HG03571 (cell line): ENCODE measurements at regions not wholly inside any gene's neighbourhood (a gene's known extent, or its start where the extent isn't known, plus 50 kb on each side); places are given as distances from the start of the nearest gene placed in this dataset.
"Not testable (repeated sequence)": the region's sequence is repeated elsewhere in the genome, so short reads cannot be mapped to it uniquely, and the experiment has no call there.

Experiments
- ATAC-seq: cut with Tn5 transposase; IDR thresholded peaks from one replicate; pipeline ENCODE4 v1.9.1; 2021; ENCODE audit not compliant: unreplicated experiment

- ATAC-seq, result no peak
These were observed 228.7 kb upstream of the ZNF385D start for GRCh38 chr3:21979706-21980105.

DNA sequence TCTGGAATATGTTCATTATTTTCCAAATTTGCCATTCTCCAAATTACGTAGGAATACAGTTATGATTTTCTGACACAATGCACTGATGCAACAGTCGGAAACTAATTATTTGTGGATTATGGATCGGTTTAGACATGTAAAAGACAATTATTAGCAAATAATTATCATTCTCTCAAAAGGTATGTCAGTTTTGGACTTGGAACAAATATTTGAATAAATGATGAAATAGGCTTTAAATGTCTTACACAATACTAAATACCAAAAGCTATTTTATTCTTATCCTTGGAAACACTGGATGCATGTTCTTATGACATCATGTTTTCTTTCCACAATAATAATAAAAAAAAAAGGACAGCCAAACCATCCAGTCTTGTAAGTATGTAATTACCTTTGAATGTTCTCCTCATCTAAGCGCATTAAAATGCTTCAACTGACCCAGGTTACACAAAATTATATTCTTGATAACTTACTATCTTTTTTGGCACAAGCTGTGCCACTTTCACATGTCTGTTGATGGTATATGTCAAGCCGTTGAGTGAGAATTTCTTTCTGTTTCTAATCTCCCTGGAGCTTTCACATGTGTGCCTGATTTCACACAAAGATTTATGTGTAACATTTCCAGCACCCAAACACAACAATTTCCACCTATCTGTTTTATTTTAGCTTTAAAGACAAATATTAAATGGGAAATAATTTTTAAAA lies 238.5 kb upstream of the ZNF385D start:
- no peak for ATAC-seq

DNA sequence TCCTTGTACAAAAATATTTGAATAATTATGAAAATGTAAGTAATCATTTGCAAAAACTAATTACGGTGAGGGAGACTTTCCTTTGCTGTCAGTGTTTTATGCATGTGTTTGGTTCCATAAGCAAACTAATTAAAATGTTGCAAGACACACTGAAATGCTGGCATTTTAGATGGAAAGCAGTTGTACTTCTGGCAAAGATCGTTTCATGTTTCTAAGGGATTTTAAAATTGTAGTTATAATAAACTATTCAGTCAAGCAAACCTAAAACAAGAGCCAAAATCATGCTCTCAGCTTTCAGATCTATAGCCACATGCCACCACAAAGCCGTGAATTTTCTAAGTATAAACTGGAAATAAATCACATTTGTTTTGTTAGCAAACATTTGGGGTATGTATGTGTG lies 240.1 kb upstream of the ZNF385D start:
- ATAC-seq, result no peak

- no peak for ATAC-seq
These were observed 244.1 kb upstream of the ZNF385D start for GRCh38 chr3:21995079-21995607.

- no peak for ATAC-seq
These were observed 256.4 kb upstream of the ZNF385D start for GRCh38 chr3:22007368-22007767.

DNA sequence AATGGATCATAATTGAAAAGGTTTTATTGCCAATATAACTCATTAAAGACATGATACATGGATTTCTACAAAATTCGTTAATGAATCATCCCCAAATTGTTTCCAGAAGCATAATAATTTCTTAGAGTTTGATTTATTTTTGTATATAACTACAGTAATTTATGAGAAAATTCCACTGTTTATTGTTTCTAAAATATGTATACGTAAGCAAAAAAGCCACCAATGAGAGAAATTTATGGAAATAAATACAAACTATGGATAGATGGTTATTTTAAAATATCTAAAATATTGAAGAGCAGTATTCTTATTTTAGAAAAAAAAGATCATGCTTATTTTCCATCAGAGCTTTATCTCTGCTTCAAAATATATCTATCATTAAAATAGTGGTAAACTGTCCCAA lies 260.0 kb upstream of the ZNF385D start:
- no peak for ATAC-seq

DNA sequence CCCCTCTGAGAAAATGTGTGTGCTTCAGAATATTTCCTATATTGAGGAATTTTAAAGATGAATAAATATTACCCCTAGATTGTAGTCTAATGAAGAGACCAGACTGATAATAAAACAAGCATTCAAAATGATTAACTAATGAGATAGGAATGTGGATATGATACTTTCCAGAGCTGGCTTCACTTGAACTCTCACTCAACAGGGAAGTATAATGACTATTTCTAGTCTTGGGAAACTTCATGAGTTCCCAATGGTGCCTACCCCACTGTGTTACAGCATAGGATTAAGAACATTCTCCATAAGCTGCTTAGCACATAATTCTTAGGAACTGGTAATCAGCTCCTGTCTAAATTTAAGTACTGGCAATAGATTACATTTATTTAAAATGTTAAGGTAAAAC lies 261.5 kb upstream of the ZNF385D start:
- ATAC-seq, result no peak

GRCh38 chr3:22013641-22014040 lies 262.6 kb upstream of the ZNF385D start:
- ATAC-seq, result no peak

GRCh38 chr3:22016197-22016596 lies 265.2 kb upstream of the ZNF385D start:
- no peak for ATAC-seq

- not testable (repeated sequence) for ATAC-seq
These were observed 273.6 kb upstream of the ZNF385D start for GRCh38 chr3:22024638-22025037.

GRCh38 chr3:22029480-22029879 lies 278.5 kb upstream of the ZNF385D start:
- ATAC-seq, result no peak

DNA sequence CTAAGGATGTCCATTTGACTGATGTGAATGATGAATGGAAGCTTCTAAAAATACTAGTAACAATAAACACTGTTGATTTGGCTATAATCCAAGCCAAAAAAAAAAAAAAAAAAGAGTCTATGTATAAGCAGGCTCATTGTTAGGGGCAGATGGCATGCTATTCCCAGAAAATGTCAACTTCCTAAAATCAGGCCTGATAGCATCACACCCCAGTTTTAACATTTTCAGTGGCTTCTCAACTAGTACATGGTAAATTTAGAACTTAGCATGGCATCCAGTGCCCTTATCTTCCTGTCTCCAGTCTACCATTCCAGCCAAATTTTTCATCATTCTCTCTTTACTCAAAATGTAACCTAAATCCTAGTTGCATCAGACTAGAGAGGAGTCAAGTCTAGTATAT lies 288.2 kb upstream of the ZNF385D start:
- ATAC-seq, result no peak

DNA sequence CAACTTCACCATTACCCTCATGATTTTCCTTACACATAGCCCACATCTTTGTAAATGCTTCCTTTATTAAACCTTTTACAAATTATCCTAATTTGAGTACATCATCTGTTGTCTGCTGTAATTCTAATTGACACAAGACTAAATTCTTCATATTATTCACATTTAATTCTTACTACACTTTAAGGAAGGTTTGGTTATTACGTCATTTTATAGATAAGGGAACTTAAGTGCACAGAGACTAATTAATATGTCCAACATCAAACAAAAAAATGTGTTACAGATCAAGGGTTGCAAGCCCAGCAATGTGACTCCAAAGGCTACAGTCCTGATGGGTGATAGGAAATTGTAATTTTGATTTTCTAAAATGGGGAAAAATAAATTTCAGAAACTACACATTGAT lies 289.1 kb upstream of the ZNF385D start:
- ATAC-seq, result no peak

GRCh38 chr3:22045882-22046281 lies 294.9 kb upstream of the ZNF385D start:
- ATAC-seq, result no peak

- ATAC-seq, result no peak
These were observed 312.5 kb upstream of the ZNF385D start for GRCh38 chr3:22063500-22063899.

DNA sequence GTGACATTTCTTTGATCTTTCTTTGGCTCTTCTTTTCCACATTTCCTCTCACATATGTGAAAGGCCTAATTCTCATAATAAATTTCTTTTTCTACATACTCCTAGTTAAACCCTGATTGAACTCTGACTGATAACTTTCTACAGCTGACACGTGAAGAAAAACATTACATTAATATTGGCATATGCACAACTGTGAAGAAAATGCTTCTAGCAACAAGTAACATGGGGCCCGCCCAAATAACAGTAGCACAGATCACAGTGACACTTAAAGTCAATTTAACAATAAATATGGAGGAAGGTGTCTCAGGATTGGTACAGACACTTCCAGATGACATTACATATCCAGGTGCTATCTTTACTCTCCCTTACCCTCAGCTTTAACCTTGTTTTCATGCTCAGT lies 317.6 kb upstream of the ZNF385D start:
- no peak for ATAC-seq

DNA sequence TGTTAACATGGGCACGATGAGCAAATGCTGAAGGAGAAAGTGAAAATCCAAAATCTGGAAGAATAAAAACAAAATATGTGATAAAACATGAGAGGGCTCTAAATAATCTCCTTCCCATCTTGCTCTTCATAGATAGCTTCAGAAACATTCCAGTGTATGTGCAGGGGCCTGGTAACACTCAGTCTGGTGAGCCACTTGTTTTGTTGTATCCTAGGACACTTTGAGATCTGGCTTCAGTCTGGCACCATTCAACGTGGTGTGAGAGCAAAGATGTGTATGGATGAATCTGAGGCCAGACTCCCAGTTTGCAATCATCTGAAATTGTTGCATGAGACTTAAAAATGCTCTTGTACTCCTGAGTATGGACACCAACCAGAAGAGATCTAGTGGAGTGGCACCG lies 337.2 kb upstream of the ZNF385D start:
- ATAC-seq, result no peak

DNA sequence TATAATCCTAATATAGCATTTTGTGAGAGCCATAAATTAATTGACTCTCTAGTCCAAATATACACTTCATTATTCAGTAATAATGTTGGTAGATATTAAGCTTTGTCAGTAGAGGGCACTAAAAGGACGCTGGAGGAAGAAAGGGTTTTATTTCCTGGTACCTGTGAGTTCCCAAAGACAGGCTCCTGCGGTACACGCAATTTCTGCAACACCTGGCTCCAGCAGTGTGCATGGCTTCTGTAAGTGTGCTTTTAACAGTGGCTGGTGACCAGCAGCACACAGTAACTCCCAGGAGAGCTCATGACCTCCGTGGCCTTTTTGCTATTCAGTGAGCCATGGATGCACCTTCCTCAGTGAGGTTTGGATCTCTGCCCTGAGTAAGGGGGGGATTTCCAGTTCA lies 338.3 kb upstream of the ZNF385D start:
- ATAC-seq, result peak; percentile 89

DNA sequence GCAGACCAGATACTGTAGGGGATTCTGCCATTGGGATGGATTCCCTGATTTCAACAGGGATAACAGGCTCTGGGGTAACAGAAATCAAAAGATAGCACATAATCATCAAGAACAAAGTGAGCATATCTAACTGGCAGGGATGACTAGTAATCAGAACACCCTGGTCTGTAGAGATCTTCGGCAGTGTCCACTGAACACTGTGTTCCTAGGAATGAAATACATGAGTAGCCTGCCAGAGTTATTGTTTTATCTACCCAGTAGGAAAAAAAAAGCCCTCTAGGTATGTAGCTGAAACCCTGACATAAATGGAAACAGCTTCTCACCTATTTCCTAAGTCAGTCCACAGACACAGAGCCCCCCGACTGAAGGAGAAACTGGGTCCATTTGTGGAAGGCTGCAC lies 340.3 kb upstream of the ZNF385D start:
- ATAC-seq, result no peak

GRCh38 chr3:22098021-22098420 lies 347.0 kb upstream of the ZNF385D start:
- ATAC-seq, result no peak

DNA sequence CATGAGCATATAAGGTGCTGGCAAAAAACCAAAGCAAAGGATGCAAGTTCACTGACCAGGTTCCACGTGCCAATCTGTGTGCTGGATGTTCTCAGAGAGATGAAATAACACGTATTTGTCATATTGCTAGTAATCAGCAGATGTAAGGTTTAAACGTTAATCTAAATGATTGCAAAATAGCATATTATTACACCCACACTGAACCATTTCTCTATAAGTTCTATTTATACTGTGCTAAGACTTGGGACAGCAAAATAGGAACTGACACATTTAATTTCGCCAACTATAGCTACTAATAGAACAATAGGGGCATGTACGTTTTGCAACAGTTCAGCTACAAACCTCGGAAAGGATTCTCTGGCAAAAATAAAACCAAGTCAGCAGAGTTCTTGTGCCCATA lies 350.3 kb upstream of the ZNF385D start:
- ATAC-seq, result no peak

DNA sequence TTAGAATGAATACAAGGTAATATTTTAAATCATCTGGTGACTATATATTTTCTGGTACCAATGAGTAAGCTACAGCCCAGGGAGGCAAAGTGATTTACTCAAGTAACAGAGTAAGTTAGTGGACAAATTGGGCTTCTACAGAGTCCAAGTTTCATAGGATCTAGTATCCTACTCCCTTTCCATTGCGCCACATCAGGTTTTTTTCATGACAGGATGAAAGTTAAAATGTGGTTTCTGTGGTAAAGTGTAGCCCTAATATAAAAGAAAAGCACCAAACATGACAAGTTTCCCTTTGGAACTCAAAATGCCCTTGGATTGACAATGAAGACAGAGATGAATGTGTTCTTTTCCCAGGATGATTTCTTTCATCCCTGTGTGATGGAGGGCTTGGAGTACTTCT lies 350.8 kb upstream of the ZNF385D start:
- no peak for ATAC-seq

GRCh38 chr3:22103423-22103822 lies 352.4 kb upstream of the ZNF385D start:
- no peak for ATAC-seq
